OCI-LY1 (cell line): ENCODE measurements at regions not wholly inside any gene's neighbourhood (a gene's known extent, or its start where the extent isn't known, plus 50 kb on each side); places are given as distances from the start of the nearest gene placed in this dataset.

ENCODE experiments used
- CTCF ChIP-seq: fragments of 200-600 bp; sonication (generic), shearing (Covaris generic); IDR thresholded peaks from 2 replicates; pipeline ENCODE4 v1.5.1; 2017; ENCODE audit warnings: mild to moderate bottlenecking, antibody characterized with exemption, low read length, moderate library complexity, mixed read lengths
- EZH2 ChIP-seq: fragments of 200-600 bp; sonication (generic), shearing (Covaris generic); IDR thresholded peaks from 2 replicates; pipeline ENCODE4 v1.8.0; 2017; ENCODE audit warnings: borderline replicate concordance, mixed run types, mild to moderate bottlenecking, antibody characterized with exemption, low read length, moderate library complexity, mixed read lengths

- no peak for TF ChIP-seq CTCF
- no peak for TF ChIP-seq EZH2
These were observed 468.1 kb downstream of the SOX9 start for GRCh38 chr17:72588961-72589360.
